ENCODE measurements at regions not wholly inside any gene's neighbourhood (a gene's known extent, or its start where the extent isn't known, plus 50 kb on each side); places are given as distances from the start of the nearest gene placed in this dataset.

- no peak for DNase-seq
Measured at GRCh38 chr10:25114036-25114411, 60.8 kb upstream of the GPR158 start.

GRCh38 chr10:25117757-25118156, 57.0 kb upstream of the GPR158 start:
- no peak for DNase-seq

- DNase-seq, result no peak
Measured at GRCh38 chr10:25120188-25120587, 54.6 kb upstream of the GPR158 start.

Data from activated CD4-positive, alpha-beta T cell treated with anti-CD3 and anti-CD28 coated beads for 4 hours (primary cell).